ENCODE measurements at regions not wholly inside any gene's neighbourhood (a gene's known extent, or its start where the extent isn't known, plus 50 kb on each side); places are given as distances from the start of the nearest gene placed in this dataset.

DNA sequence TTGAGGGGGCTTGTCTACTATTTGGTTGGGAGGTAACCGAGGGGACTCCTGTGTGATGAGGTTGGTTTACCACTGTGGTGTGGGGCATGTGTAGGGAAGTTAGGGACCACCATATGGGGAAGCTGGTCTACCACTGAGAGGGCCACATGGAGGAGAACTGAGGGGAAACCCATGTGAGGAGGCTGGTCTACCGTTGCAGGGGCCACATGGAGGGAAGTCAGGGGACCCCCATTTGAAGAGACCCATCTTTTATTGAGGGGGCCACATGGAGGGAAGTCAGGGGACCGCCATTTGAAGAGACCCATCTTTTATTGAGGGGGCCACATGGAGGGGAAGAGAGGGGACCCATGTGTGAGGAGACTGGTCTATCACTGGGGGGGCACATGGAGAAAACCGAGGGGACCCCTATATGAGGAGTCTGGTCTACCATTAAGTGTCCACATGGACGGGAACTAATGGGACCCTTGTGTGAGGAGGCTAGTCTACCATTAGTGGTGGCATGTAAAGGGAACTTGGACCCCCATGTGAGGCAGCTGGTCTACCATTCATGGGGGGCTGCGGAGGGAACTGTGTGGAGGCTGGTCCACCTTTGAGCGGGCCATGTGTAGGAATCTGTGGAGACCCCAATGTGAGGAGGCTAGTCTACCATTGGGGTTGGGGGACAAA is 165.5 kb downstream of the FBLN2 start:
- TF ChIP-seq POLR2AphosphoS5 (IDR thresholded peaks at IDR 0.05) (no peak), POLR2A (IDR thresholded peaks at IDR 0.05) (no peak)
- TF ChIP-seq, protein P1, sequence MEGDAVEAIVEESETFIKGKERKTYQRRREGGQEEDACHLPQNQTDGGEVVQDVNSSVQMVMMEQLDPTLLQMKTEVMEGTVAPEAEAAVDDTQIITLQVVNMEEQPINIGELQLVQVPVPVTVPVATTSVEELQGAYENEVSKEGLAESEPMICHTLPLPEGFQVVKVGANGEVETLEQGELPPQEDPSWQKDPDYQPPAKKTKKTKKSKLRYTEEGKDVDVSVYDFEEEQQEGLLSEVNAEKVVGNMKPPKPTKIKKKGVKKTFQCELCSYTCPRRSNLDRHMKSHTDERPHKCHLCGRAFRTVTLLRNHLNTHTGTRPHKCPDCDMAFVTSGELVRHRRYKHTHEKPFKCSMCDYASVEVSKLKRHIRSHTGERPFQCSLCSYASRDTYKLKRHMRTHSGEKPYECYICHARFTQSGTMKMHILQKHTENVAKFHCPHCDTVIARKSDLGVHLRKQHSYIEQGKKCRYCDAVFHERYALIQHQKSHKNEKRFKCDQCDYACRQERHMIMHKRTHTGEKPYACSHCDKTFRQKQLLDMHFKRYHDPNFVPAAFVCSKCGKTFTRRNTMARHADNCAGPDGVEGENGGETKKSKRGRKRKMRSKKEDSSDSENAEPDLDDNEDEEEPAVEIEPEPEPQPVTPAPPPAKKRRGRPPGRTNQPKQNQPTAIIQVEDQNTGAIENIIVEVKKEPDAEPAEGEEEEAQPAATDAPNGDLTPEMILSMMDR (IDR thresholded peaks at IDR 0.05), result no peak

Data from prostate gland (tissue), 2 donors.